NOMO-1 treated with dmso at 0.1 percent for 144 hours (cell line): ENCODE measurements at regions not wholly inside any gene's neighbourhood (a gene's known extent, or its start where the extent isn't known, plus 50 kb on each side); places are given as distances from the start of the nearest gene placed in this dataset.

ENCODE experiments used
- DNase-seq: peaks from one replicate; lab custom pipeline; 2025; ENCODE audit not compliant: unreplicated experiment; lab: John Stamatoyannopoulos, UW

- DNase-seq: no peak
Observed at GRCh38 chr11:88404932-88405710, 67.6 kb upstream of the CTSC start.

DNA sequence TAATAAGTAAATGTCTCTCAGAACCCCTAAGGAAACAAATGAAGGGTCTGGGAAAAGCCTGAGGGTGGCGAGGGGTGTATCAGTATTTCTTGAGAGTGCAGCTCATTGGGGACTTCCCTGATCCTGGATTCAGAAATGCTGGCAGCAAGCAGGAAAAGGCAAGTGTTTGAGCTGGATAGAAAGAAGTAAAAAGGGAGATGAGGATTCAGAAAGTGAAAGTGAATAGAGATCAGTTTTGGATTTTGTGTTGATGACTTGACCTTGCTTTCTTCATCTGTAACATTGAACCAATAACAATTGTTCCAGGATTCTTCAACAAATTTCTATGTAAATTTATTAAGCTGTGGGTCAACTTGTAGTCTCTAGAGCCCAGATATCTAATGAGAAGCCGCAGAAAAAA, 66.9 kb upstream of the CTSC start:
- DNase-seq: no peak

DNA sequence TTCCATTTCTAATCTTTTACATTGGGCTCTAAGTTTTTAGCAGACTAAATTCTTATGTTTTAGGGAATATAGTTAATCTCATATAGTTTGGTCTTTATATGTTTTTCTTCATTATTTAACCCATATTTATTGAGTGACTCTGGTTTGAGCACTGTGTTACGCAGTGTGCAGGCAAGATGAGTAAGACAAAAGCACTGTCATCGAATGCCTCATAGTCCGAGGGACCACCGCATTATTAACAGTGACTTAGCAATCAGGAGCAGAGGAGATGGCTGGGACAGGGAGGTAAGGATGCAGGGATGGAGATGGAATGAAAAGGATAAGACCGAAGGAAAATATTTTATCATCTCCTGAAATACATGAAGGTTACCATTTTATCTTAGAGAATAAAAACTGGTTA, 65.2 kb upstream of the CTSC start:
- no peak for DNase-seq

DNA sequence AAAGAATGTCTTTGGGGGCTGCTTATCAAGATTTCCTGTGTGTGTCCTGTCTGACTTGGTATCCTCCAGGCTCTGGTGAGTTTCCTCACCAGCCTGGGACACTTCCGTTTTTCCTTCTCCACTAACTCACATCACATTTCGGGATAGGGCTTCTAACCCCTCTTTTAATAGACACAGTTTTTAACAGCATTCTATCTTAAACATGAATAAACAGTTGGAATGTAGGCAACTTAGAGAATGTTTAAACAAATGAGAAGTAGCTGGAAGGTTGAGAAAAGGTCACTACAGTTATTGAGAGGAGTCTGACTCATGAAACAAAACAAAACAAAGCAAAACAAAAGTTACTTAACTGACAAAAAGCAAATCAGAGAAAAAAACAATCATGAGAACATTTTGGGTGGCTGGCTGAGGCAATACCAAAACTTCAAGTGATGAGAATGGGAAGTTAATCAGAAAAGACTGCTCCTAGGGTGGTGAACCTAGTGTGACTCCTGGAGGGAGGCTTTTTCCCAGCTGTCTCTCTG, 64.7 kb upstream of the CTSC start:
- no peak for DNase-seq

- no peak for DNase-seq
Observed at GRCh38 chr11:88398791-88399570, 61.4 kb upstream of the CTSC start.

- no peak for DNase-seq
Observed at GRCh38 chr11:88398372-88398771, 60.8 kb upstream of the CTSC start.

GRCh38 chr11:88390254-88390653, 52.7 kb upstream of the CTSC start:
- no peak for DNase-seq

- no peak for DNase-seq
Observed at GRCh38 chr11:88387957-88388356, 50.4 kb upstream of the CTSC start.
